ENCODE measurements at regions not wholly inside any gene's neighbourhood (a gene's known extent, or its start where the extent isn't known, plus 50 kb on each side); places are given as distances from the start of the nearest gene placed in this dataset.

- TF ChIP-seq CTCF (IDR thresholded peaks at IDR 0.05) (no peak), POLR2A (IDR thresholded peaks at IDR 0.05) (no peak)
Observed at GRCh38 chr3:117687096-117687495, 977.5 kb downstream of the TUSC7 start.

All from Peyer's patch (tissue), 4 donors.